ENCODE measurements at regions not wholly inside any gene's neighbourhood (a gene's known extent, or its start where the extent isn't known, plus 50 kb on each side); places are given as distances from the start of the nearest gene placed in this dataset.

DNA sequence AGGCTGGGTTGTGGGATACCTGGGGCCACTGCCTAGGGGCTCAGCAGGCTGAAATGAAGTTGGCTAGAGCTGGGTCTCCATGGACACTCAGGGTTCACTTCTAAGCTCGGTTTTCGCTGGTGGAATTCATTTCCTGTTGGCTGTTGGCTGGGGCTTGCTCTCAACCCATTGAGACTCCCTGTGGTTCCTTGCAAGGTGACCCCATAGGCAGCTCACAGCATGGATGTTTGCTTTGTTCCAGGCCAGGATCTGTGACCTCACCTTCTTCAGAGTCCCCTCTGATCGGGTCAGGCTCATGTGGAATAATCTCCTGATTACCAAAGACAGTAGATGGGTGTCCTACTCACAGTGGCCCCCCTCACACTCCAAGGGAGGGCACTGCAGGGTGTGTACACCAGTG lies 229.3 kb downstream of the QKI start:
- DNase-seq (ENCODE audit: low spot score): no peak
- TF ChIP-seq, protein P1, sequence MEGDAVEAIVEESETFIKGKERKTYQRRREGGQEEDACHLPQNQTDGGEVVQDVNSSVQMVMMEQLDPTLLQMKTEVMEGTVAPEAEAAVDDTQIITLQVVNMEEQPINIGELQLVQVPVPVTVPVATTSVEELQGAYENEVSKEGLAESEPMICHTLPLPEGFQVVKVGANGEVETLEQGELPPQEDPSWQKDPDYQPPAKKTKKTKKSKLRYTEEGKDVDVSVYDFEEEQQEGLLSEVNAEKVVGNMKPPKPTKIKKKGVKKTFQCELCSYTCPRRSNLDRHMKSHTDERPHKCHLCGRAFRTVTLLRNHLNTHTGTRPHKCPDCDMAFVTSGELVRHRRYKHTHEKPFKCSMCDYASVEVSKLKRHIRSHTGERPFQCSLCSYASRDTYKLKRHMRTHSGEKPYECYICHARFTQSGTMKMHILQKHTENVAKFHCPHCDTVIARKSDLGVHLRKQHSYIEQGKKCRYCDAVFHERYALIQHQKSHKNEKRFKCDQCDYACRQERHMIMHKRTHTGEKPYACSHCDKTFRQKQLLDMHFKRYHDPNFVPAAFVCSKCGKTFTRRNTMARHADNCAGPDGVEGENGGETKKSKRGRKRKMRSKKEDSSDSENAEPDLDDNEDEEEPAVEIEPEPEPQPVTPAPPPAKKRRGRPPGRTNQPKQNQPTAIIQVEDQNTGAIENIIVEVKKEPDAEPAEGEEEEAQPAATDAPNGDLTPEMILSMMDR (IDR thresholded peaks at IDR 0.05; ENCODE audit: poor library complexity): no peak
- Histone ChIP-seq H3K79me2 (no peaks in the 10 kb centered on the region), H3K4me1 (ENCODE audit: insufficient read depth) (no peaks in the 10 kb centered on the region), H3K4me2 (no peak overlapping the region), H2AFZ (no peak overlapping the region), H3K9me2 (replicated peaks; ENCODE audit: insufficient read depth) (no peaks in the 10 kb centered on the region), H3K27ac (no peak overlapping the region), H3K9me3 (ENCODE audit: low read depth) (no peaks in the 10 kb centered on the region), H4K20me1 (ENCODE audit: insufficient read depth, poor library complexity, severe bottlenecking) (no peaks in the 10 kb centered on the region), H3K27me3 (no peaks in the 10 kb centered on the region), H3K36me3 (replicated peaks; ENCODE audit: insufficient read depth, low read depth) (no peaks in the 10 kb centered on the region), H3K4me3 (no peak overlapping the region)
- 67% methylated on average over 3 of the region's 3 CpGs for WGBS (ENCODE audit: low lambda C conversion rate, missing lambda C conversion rate)

DNA sequence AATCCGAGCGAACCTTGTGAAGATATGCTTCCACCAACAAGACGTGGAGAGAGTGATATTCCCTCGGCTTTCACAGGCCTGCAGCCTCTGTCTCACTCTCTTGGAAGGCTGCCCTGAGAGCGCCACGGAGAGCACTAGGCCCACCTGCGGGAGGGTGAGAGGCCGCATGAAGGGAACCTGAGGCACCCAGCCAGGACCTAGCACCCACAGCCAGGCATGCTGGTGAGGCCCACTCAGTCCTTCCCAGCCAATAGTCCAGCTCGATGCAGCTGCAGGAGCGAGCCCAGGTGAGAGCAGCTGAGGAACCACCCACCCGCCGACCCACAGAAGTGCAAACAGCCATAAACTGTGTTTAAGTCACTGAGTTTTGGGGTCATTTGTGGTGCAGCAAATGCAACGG lies 227.2 kb downstream of the QKI start:
- H3K27ac ChIP-seq: no peak overlapping the region
- H3K4me2 ChIP-seq: no peak overlapping the region
- H3K9me3 ChIP-seq (ENCODE audit: low read depth): no peaks in the 10 kb centered on the region
- 87% methylated on average over 13 of the region's 13 CpGs for whole genome bisulfite sequencing (ENCODE audit: low lambda C conversion rate, missing lambda C conversion rate)
- TF ChIP-seq EZH2 (IDR thresholded peaks at IDR 0.05; ENCODE audit: borderline replicate concordance): no peak
- TF ChIP-seq, protein P1 (IDR thresholded peaks at IDR 0.05; ENCODE audit: poor library complexity): no peak
- TF ChIP-seq EZH2phosphoT487 (IDR thresholded peaks at IDR 0.05; ENCODE audit: low read depth, severe bottlenecking, unreplicated experiment): no peak
- H4K20me1 ChIP-seq (ENCODE audit: insufficient read depth, poor library complexity, severe bottlenecking): no peaks in the 10 kb centered on the region
- H2AFZ ChIP-seq: no peak overlapping the region
- no peak overlapping the region for H3K4me3 ChIP-seq
- H3K27me3 ChIP-seq: no peaks in the 10 kb centered on the region
- no peaks in the 10 kb centered on the region for H3K36me3 ChIP-seq (replicated peaks; ENCODE audit: insufficient read depth, low read depth)
- H3K79me2 ChIP-seq: no peaks in the 10 kb centered on the region
- no peaks in the 10 kb centered on the region for H3K9me2 ChIP-seq (replicated peaks; ENCODE audit: insufficient read depth)
- no peak for DNase-seq (ENCODE audit: low spot score)
- no peaks in the 10 kb centered on the region for H3K4me1 ChIP-seq (ENCODE audit: insufficient read depth)

DNA sequence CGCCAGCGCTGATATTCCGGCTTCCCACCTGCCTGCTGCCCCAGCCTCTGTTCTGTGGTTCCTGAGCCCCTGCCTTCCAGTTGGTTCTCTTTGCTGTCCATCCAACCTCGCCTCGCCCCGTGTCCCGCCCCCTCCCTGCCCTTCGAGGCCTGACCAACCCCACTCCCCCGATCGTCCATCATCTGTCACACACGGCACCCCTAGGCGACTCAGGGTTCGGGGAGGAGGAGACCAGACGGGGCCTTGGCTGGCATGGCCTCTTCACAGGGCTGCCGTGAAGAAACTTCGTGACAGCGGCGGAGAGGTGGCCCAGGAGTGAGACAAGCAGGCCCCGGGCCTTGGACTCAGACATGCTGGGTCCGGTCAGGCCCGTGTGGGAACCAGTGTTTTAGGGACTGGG lies 226.1 kb downstream of the QKI start:
- WGBS (ENCODE audit: low lambda C conversion rate, missing lambda C conversion rate): 92% methylated on average over 20 of the region's 21 CpGs
- H4K20me1 ChIP-seq (ENCODE audit: insufficient read depth, poor library complexity, severe bottlenecking): no peaks in the 10 kb centered on the region
- no peaks in the 10 kb centered on the region for H3K9me3 ChIP-seq (ENCODE audit: low read depth)
- H3K79me2 ChIP-seq: no peaks in the 10 kb centered on the region
- TF ChIP-seq EZH2phosphoT487 (IDR thresholded peaks at IDR 0.05; ENCODE audit: low read depth, severe bottlenecking, unreplicated experiment) (no peak), EZH2 (IDR thresholded peaks at IDR 0.05; ENCODE audit: borderline replicate concordance) (no peak)
- TF ChIP-seq, protein P1 (IDR thresholded peaks at IDR 0.05; ENCODE audit: poor library complexity): no peak
- no peak overlapping the region for H2AFZ ChIP-seq
- H3K27ac ChIP-seq: no peak overlapping the region
- no peak overlapping the region for H3K4me2 ChIP-seq
- DNase-seq (ENCODE audit: low spot score): no peak
- no peaks in the 10 kb centered on the region for H3K27me3 ChIP-seq
- no peaks in the 10 kb centered on the region for H3K36me3 ChIP-seq (replicated peaks; ENCODE audit: insufficient read depth, low read depth)
- H3K9me2 ChIP-seq (replicated peaks; ENCODE audit: insufficient read depth): no peaks in the 10 kb centered on the region
- H3K4me3 ChIP-seq: no peak overlapping the region
- H3K4me1 ChIP-seq (ENCODE audit: insufficient read depth): no peaks in the 10 kb centered on the region

DNA sequence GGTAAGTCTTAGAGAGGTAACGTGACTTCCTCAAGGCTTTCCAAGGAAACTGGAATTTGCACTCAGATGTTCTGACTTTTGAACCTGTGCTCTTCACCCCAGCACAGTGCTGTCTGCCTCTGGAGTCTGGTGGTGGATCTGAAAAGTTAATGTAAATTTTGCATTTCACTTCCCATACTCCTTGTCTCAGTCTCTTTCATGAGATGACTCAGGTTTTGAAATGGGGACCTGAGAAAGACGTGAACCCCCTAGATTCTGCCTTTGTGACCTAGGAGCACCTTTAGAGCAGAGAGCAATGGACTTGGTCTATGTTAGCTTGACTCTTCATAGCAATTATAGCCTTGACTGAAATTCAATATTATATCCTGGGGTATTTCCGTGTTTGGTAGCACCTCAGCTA lies 223.0 kb downstream of the QKI start:
- no peak for DNase-seq (ENCODE audit: low spot score)
- 66% methylated on average over 3 of the region's 3 CpGs for WGBS (ENCODE audit: low lambda C conversion rate, missing lambda C conversion rate)
- no peak overlapping the region for H2AFZ ChIP-seq
- H3K27ac ChIP-seq: no peak overlapping the region
- no peaks in the 10 kb centered on the region for H4K20me1 ChIP-seq (ENCODE audit: insufficient read depth, poor library complexity, severe bottlenecking)
- no peaks in the 10 kb centered on the region for H3K9me3 ChIP-seq (ENCODE audit: low read depth)
- no peaks in the 10 kb centered on the region for H3K36me3 ChIP-seq (replicated peaks; ENCODE audit: insufficient read depth, low read depth)
- no peak overlapping the region for H3K4me2 ChIP-seq
- H3K4me1 ChIP-seq (ENCODE audit: insufficient read depth): no peaks in the 10 kb centered on the region
- TF ChIP-seq EZH2phosphoT487 (IDR thresholded peaks at IDR 0.05; ENCODE audit: low read depth, severe bottlenecking, unreplicated experiment) (no peak), EZH2 (IDR thresholded peaks at IDR 0.05; ENCODE audit: borderline replicate concordance) (no peak)
- TF ChIP-seq, protein P1 (IDR thresholded peaks at IDR 0.05; ENCODE audit: poor library complexity): no peak
- no peaks in the 10 kb centered on the region for H3K9me2 ChIP-seq (replicated peaks; ENCODE audit: insufficient read depth)
- no peaks in the 10 kb centered on the region for H3K27me3 ChIP-seq
- H3K79me2 ChIP-seq: no peaks in the 10 kb centered on the region
- H3K4me3 ChIP-seq: no peak overlapping the region
